ENCODE measurements at regions not wholly inside any gene's neighbourhood (a gene's known extent, or its start where the extent isn't known, plus 50 kb on each side); places are given as distances from the start of the nearest gene placed in this dataset.

DNA sequence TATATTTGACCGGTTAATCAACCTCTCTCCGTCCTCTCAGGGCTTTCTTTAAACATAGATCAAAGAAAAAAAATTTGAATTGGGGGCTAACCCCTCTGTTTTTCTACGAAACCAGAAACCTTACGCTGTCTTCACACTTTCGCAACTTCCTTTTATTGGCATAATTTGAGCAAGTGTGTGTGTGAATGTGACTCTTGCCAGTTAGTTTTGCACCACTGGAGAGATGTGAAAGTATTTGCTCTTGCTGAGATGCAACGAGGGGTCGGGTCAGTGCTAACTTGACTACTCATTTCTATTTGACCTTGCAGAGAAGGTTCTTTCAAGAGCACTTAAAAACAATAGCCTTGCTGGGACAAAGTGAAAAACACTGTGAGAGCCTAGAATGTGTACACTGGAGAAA lies 81.2 kb downstream of the FAM43A start:
- no peak overlapping the region for H3K27ac Mint-ChIP-seq
- peaks cover 11% of the 10 kb centered on the region for H3K27me3 Mint-ChIP-seq
- DNase-seq = peak; percentile 36
- peak overlapping the region; percentile 24 for H3K4me2 ChIP-seq (replicated peaks; ENCODE audit: low read depth, low read length, poor library complexity, severe bottlenecking)
- peaks cover 19 to 29% of the 10 kb centered on the region in 2 donors for H3K4me1 ChIP-seq (ENCODE audit: control insufficient read depth in 2 of 2, insufficient read depth in 2 of 2, low read length in 2 of 2)
- H3K4me3 Mint-ChIP-seq = peak overlapping the region; percentile 15
- no peaks in the 10 kb centered on the region for H3K36me3 ChIP-seq (replicated peaks in 1 of 2; ENCODE audit: control extremely low read depth in 1 of 2, control insufficient read depth in 1 of 2, extremely low read depth in 1 of 2, insufficient read depth in 2 of 2, low read length in 1 of 2)
- peaks cover 0 to 4% (median 2%) of the 10 kb centered on the region in 4 experiments for H3K27me3 ChIP-seq (replicated peaks in 1 of 4; ENCODE audit: control extremely low read depth in 1 of 4, control insufficient read depth in 3 of 4, insufficient read depth in 4 of 4, low read length in 3 of 4)
- no peaks in the 10 kb centered on the region for H4K20me1 ChIP-seq (ENCODE audit: control insufficient read depth, insufficient read depth, low read length, poor library complexity, severe bottlenecking)
- intact Hi-C loops (cut with micrococcal nuclease) = no loop called here
- no peaks in the 10 kb centered on the region for H3K79me2 ChIP-seq (ENCODE audit: control insufficient read depth, insufficient read depth, low read length)
- no peaks in the 10 kb centered on the region for H3K9me3 ChIP-seq (ENCODE audit: control extremely low read depth in 1 of 3, control insufficient read depth in 2 of 3, insufficient read depth in 1 of 3, low read length in 2 of 3)
- WGBS (ENCODE audit: insufficient coverage) = 8% methylated on average over 2 of the region's 7 CpGs
- CTCF ChIA-PET = interaction anchor here (1.2 to 2.3 kb wide), 2 partner anchors 80 to 84 kb away, joined by 4 to 8 read pairs; no protein-coding TSS in a partner anchor
- H3K9ac ChIP-seq (ENCODE audit: low read length) = no peak overlapping the region
- H3K4me1 Mint-ChIP-seq = peaks cover 27% of the 10 kb centered on the region
- no peak overlapping the region for H3K27ac ChIP-seq (ENCODE audit: low read length in 2 of 2)
- no peak for ATAC-seq (ENCODE audit: low read depth)
- POLR2A ChIA-PET = no interaction called here
- H3K4me3 ChIP-seq (ENCODE audit: control extremely low read depth in 1 of 5, extremely low read depth in 1 of 5, insufficient read depth in 1 of 5, low read depth in 2 of 5, low read length in 4 of 5) = no peak overlapping the region
- peak overlapping the region; percentile 44 for H2AFZ ChIP-seq (ENCODE audit: insufficient read depth, low read depth, low read length, poor library complexity, severe bottlenecking)
- no peak for TF ChIP-seq EZH2 (IDR thresholded peaks at IDR 0.05; ENCODE audit: borderline replicate concordance, insufficient read depth, low read depth, low read length, poor library complexity, severe bottlenecking)
- TF ChIP-seq, protein P1, sequence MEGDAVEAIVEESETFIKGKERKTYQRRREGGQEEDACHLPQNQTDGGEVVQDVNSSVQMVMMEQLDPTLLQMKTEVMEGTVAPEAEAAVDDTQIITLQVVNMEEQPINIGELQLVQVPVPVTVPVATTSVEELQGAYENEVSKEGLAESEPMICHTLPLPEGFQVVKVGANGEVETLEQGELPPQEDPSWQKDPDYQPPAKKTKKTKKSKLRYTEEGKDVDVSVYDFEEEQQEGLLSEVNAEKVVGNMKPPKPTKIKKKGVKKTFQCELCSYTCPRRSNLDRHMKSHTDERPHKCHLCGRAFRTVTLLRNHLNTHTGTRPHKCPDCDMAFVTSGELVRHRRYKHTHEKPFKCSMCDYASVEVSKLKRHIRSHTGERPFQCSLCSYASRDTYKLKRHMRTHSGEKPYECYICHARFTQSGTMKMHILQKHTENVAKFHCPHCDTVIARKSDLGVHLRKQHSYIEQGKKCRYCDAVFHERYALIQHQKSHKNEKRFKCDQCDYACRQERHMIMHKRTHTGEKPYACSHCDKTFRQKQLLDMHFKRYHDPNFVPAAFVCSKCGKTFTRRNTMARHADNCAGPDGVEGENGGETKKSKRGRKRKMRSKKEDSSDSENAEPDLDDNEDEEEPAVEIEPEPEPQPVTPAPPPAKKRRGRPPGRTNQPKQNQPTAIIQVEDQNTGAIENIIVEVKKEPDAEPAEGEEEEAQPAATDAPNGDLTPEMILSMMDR (IDR thresholded peaks at IDR 0.05) = no peak
- no peaks in the 10 kb centered on the region for H3K9me3 Mint-ChIP-seq (ENCODE audit: insufficient read depth)

DNA sequence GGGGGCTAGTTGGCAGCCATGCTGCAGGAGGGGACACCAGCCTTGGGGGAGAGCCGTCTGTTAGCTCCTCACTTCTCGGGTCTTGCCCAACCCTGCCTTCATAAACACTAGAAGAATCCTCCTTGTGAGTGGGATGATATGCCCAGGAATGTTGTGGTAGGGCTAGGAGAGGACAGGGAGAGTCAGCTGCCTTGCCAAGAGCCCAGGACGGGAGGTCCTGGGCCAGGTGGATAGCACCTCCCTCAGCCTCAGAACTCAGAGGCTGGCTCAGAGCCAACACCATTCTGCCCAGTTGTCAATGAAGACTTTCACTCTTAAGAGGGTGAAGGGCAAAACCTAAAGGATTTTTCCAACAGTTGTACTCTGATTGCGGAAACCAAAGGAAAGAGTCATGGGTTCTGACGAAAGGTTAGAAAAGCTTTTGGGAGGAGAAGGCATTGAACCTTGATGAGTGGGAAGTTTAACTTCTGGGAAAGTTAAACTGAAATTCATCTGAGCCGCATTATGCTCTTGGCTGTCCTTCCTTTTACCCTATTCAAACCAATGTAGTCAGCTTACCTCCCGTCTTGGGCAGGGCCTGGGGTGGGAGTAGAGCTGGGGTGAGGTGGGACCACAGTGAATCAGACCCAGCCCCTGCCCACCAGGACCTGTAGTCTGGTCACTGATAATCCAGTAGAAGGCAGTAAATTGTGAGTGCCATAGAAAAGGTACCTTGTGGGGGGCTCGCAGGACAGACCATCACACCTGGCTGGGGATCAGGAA lies 81.9 kb downstream of the FAM43A start:
- Histone ChIP-seq H3K9me3 (ENCODE audit: control extremely low read depth in 1 of 3, control insufficient read depth in 2 of 3, insufficient read depth in 1 of 3, low read length in 2 of 3) (no peaks in the 10 kb centered on the region), H3K4me2 (replicated peaks; ENCODE audit: low read depth, low read length, poor library complexity, severe bottlenecking) (no peak overlapping the region), H3K4me3 (ENCODE audit: control extremely low read depth in 1 of 5, extremely low read depth in 1 of 5, insufficient read depth in 1 of 5, low read depth in 2 of 5, low read length in 4 of 5) (no peak overlapping the region), H3K27ac (ENCODE audit: low read length in 2 of 2) (no peak overlapping the region), H2AFZ (ENCODE audit: insufficient read depth, low read depth, low read length, poor library complexity, severe bottlenecking) (no peak overlapping the region), H3K36me3 (replicated peaks in 1 of 2; ENCODE audit: control extremely low read depth in 1 of 2, control insufficient read depth in 1 of 2, extremely low read depth in 1 of 2, insufficient read depth in 2 of 2, low read length in 1 of 2) (no peaks in the 10 kb centered on the region), H3K79me2 (ENCODE audit: control insufficient read depth, insufficient read depth, low read length) (no peaks in the 10 kb centered on the region), H4K20me1 (ENCODE audit: control insufficient read depth, insufficient read depth, low read length, poor library complexity, severe bottlenecking) (no peaks in the 10 kb centered on the region), H3K27me3 (replicated peaks in 1 of 4; ENCODE audit: control extremely low read depth in 1 of 4, control insufficient read depth in 3 of 4, insufficient read depth in 4 of 4, low read length in 3 of 4) (peaks cover 0 to 3% (median 1%) of the 10 kb centered on the region in 4 experiments), H3K9ac (ENCODE audit: low read length) (no peak overlapping the region), H3K4me1 (ENCODE audit: control insufficient read depth in 2 of 2, insufficient read depth in 2 of 2, low read length in 2 of 2) (peaks cover 19 to 29% of the 10 kb centered on the region in 2 donors)
- TF ChIP-seq, protein P1 (IDR thresholded peaks at IDR 0.05) = no peak
- no peak for TF ChIP-seq EZH2 (IDR thresholded peaks at IDR 0.05; ENCODE audit: borderline replicate concordance, insufficient read depth, low read depth, low read length, poor library complexity, severe bottlenecking)
- CTCF ChIA-PET = interaction anchor here (1.2 to 2.3 kb wide), 2 partner anchors 80 to 85 kb away, joined by 4 to 8 read pairs; no protein-coding TSS in a partner anchor
- peaks cover 9% of the 10 kb centered on the region for H3K27me3 Mint-ChIP-seq
- intact Hi-C loops (cut with micrococcal nuclease) = loop anchor here (2.0 kb wide), 1 partner anchor 281 kb away; the partner anchor contains the start of gene ATP13A3
- H3K27ac Mint-ChIP-seq = no peak overlapping the region
- no peak overlapping the region for H3K4me3 Mint-ChIP-seq
- no peaks in the 10 kb centered on the region for H3K9me3 Mint-ChIP-seq (ENCODE audit: insufficient read depth)
- POLR2A ChIA-PET = interaction anchor here (0.7 to 1.4 kb wide), 2 partner anchors 10 to 80 kb away, joined by 5 to 6 read pairs; no protein-coding TSS in a partner anchor
- DNase-seq (peak; percentile 15), ATAC-seq (ENCODE audit: low read depth) (no peak)
- H3K4me1 Mint-ChIP-seq = peaks cover 27% of the 10 kb centered on the region
- 98% methylated on average over 4 of the region's 8 CpGs for WGBS (ENCODE audit: insufficient coverage)

All from B cell (primary cell).